ENCODE measurements at regions not wholly inside any gene's neighbourhood (a gene's known extent, or its start where the extent isn't known, plus 50 kb on each side); places are given as distances from the start of the nearest gene placed in this dataset.

GRCh38 chr4:152157629-152158028 lies 378.3 kb downstream of the FBXW7 start:
- TF ChIP-seq CTCF (conservative IDR thresholded peaks at IDR 0.05) (no peak), ZFX (IDR thresholded peaks at IDR 0.05) (no peak)
